HAP-1 (cell line): ENCODE measurements at regions not wholly inside any gene's neighbourhood (a gene's known extent, or its start where the extent isn't known, plus 50 kb on each side); places are given as distances from the start of the nearest gene placed in this dataset.

Experiments used
- DNase-seq, 2 experiments: peaks; one replicate each; pipeline ENCODE4 v3.0.0-alpha.2; 2016 to 2020; ENCODE audit warnings: low spot score in 2 of 2
- H3K27me3 ChIP-seq: fragments of 250-450 bp; sonication (Bioruptor Pico); 2 replicates; pipeline ENCODE4 v1.5.1; 2020; ENCODE audit warnings: low read depth, mild to moderate bottlenecking, moderate library complexity
- H3K36me3 ChIP-seq: fragments of 250-450 bp; sonication (Bioruptor Pico); replicated peaks from 2 replicates; pipeline ENCODE4 v1.5.1; 2020; ENCODE audit warnings: mild to moderate bottlenecking
- H3K4me1 ChIP-seq: fragments of 250-450 bp; sonication (Bioruptor Pico); 2 replicates; pipeline ENCODE4 v1.5.1; 2020; ENCODE audit warnings: mild to moderate bottlenecking
- H3K4me3 ChIP-seq: fragments of 250-450 bp; sonication (Bioruptor Pico); 2 replicates; pipeline ENCODE4 v1.5.1; 2020; ENCODE audit warnings: mild to moderate bottlenecking, moderate library complexity
- H3K9me3 ChIP-seq: fragments of 250-450 bp; sonication (Bioruptor Pico); 2 replicates; pipeline ENCODE4 v1.5.1; 2020; ENCODE audit warnings: mild to moderate bottlenecking, moderate library complexity
- in situ Hi-C: fragments of 300-500 bp; cut with MboI; formaldehyde crosslinking; loops from 3 replicates; pipeline ENCODE4 v1.14.3; 2020; ENCODE audit warnings: low sequenced_read_pairs, inconsistent platforms, mixed read lengths

- in situ Hi-C loops = no loop called here
These were observed 137.6 kb upstream of the WWC1 start for GRCh38 chr5:168153876-168154270.

DNA sequence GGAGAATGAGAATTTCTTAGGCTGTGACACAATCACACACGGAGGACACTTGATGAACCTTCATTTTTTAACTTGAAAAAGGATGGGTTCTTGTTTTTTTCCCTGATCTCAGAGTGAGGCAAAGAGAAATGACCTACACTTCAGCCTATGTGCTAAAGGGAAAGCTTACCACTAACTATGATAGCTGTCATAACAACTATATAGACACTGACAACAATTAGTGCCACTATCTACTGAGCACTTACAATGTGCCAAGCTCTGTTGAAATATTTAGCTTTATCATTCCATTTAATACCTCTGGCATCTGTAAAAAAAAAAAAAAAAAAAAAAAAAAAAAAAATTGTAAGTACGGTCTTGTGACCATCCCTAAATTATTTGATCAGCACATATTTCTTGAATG lies 135.9 kb upstream of the WWC1 start:
- Histone ChIP-seq H3K9me3 (no peaks in the 10 kb centered on the region), H3K27me3 (no peaks in the 10 kb centered on the region), H3K36me3 (no peaks in the 10 kb centered on the region), H3K4me1 (0 out of 2 replicates have a peak, but pooled peaks cover 6% of the 10 kb centered on the region), H3K4me3 (no peak overlapping the region)
- no peak for DNase-seq
- in situ Hi-C loops = no loop called here

More at GRCh38 chr5:168153876-168154270, 137.6 kb upstream of the WWC1 start:
- no peaks in the 10 kb centered on the region for H3K27me3 ChIP-seq
- no peak overlapping the region for H3K4me3 ChIP-seq
- DNase-seq = no peak
- no peaks in the 10 kb centered on the region for H3K36me3 ChIP-seq
- H3K4me1 ChIP-seq = peaks cover 17% of the 10 kb centered on the region
- no peaks in the 10 kb centered on the region for H3K9me3 ChIP-seq

DNA sequence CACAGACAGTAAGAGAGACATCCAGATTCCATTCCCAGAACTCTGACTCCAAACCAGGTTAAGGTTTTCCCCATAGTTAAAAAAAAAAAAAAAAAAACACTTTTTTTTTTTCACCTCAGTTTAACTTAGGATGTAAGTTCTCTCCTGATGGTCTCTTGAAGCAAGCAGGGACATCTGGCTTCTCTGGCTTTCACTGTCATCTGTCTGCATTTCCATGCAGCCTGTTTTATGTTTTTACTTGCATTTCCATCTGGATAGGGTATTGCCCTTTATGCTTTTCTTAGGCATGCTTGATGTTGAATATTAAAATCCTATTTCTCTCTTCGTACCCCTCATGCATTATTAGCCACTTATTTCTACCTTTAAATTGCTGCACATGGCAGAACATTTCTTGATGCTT lies 135.3 kb upstream of the WWC1 start:
- Histone ChIP-seq H3K9me3 (no peaks in the 10 kb centered on the region), H3K4me1 (0 out of 2 replicates have a peak, but pooled peaks cover 1% of the 10 kb centered on the region), H3K4me3 (no peak overlapping the region), H3K27me3 (no peaks in the 10 kb centered on the region), H3K36me3 (no peaks in the 10 kb centered on the region)
- in situ Hi-C loops = no loop called here
- no peak for DNase-seq

GRCh38 chr5:168157141-168157540 lies 134.3 kb upstream of the WWC1 start:
- no peak for DNase-seq
- Histone ChIP-seq H3K36me3 (no peaks in the 10 kb centered on the region), H3K9me3 (no peaks in the 10 kb centered on the region), H3K4me3 (no peak overlapping the region), H3K27me3 (no peaks in the 10 kb centered on the region), H3K4me1 (no peaks in the 10 kb centered on the region)
- in situ Hi-C loops = no loop called here

DNA sequence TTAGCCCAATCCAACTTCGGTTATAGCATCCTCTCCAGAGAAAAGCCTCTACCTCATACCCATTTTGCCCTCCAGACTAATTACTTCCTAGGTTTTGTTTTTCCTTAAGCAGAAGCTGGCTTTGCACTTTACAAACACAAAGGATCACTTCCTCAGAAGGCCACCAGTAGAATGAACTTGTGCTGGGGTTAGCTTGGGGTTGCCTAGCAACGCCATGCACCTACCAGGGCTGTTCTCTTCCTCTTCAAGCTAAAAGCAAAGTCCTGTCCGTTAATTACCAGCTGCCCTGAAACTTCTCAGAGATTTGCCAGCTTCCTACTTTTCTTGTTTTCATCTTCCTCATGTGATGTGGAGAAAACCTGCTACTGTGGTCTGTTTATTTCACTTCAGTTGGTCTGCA lies 132.0 kb upstream of the WWC1 start:
- Histone ChIP-seq H3K4me1 (no peaks in the 10 kb centered on the region), H3K4me3 (no peak overlapping the region), H3K36me3 (no peaks in the 10 kb centered on the region), H3K9me3 (no peaks in the 10 kb centered on the region), H3K27me3 (no peaks in the 10 kb centered on the region)
- in situ Hi-C loops = no loop called here
- peak in 1 of 2 experiments; percentile 35 for DNase-seq

DNA sequence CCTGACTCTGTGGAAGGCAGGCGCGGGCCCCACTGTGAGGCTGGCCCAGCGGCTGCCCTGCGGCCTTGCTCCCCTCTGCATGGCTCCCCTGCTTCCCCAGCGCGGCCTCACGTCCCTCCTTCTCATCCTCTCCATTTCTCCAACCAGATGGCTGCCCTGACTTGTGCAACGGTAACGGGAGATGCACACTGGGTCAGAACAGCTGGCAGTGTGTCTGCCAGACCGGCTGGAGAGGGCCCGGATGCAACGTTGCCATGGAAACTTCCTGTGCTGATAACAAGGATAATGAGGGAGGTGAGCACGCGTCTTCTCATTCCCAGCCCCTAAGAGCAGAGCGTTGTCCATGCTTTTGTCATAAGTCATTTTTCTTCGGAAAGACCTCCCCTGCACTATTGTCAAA lies 129.0 kb upstream of the WWC1 start:
- Histone ChIP-seq H3K4me1 (no peaks in the 10 kb centered on the region), H3K9me3 (no peaks in the 10 kb centered on the region), H3K36me3 (no peaks in the 10 kb centered on the region), H3K27me3 (peaks cover 2% of the 10 kb centered on the region; the same call in 1 of the 2 replicates), H3K4me3 (no peak overlapping the region)
- no peak for DNase-seq
- in situ Hi-C loops = no loop called here

DNA sequence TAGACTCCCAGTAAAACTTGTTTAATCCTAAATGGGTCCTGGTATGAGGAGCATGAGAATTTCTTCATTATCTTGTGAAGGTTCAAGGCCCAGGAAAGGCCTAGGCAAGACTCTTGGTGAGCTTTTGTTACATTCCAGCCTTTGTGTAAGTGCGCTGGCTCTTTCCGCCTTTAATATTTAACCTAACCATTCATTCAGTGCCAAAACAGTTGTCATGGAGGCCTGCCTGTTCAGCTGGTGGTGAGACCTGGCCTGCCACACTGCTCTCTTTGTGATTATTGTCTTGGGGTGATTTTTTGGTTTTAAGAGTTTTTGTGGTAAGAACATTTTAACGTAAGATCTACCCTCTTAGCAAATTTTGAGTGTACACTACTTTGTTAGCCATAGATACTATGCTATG lies 127.5 kb upstream of the WWC1 start:
- Histone ChIP-seq H3K36me3 (no peaks in the 10 kb centered on the region), H3K4me3 (no peak overlapping the region), H3K4me1 (no peaks in the 10 kb centered on the region), H3K27me3 (peaks cover 9% of the 10 kb centered on the region), H3K9me3 (no peaks in the 10 kb centered on the region)
- in situ Hi-C loops = no loop called here
- no peak for DNase-seq

GRCh38 chr5:168165221-168165914 lies 126.1 kb upstream of the WWC1 start:
- no peak for DNase-seq
- Histone ChIP-seq H3K4me1 (no peaks in the 10 kb centered on the region), H3K27me3 (peaks cover 15% of the 10 kb centered on the region), H3K9me3 (no peaks in the 10 kb centered on the region), H3K4me3 (no peak overlapping the region), H3K36me3 (no peaks in the 10 kb centered on the region)
- in situ Hi-C loops = no loop called here

GRCh38 chr5:168165977-168166376 lies 125.5 kb upstream of the WWC1 start:
- Histone ChIP-seq H3K27me3 (peaks cover 18% of the 10 kb centered on the region), H3K9me3 (no peaks in the 10 kb centered on the region), H3K36me3 (no peaks in the 10 kb centered on the region), H3K4me3 (no peak overlapping the region), H3K4me1 (no peaks in the 10 kb centered on the region)
- in situ Hi-C loops = no loop called here
- no peak for DNase-seq

DNA sequence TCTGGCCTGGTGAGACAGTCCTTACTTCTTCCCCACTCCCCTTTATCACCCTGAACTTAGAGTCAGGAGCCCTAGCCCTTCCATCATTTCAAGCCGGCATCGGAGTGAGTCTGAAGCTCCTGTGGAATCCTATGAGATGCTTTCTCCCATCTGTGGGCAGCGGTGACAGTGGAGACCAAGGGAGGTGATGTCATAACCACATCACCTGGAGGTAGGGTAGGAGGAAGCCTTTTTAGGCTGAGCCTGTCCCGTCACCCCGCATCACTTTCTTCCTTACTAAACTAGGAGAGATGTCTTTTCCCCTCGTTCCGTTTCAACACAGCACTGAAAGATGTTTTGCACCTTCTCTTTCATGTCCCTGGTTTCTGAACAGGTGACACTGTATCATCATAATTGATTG lies 124.1 kb upstream of the WWC1 start:
- Histone ChIP-seq H3K9me3 (no peaks in the 10 kb centered on the region), H3K4me1 (no peaks in the 10 kb centered on the region), H3K36me3 (no peaks in the 10 kb centered on the region), H3K27me3 (peaks cover 22% of the 10 kb centered on the region), H3K4me3 (no peak overlapping the region)
- no peak for DNase-seq
- in situ Hi-C loops = no loop called here

DNA sequence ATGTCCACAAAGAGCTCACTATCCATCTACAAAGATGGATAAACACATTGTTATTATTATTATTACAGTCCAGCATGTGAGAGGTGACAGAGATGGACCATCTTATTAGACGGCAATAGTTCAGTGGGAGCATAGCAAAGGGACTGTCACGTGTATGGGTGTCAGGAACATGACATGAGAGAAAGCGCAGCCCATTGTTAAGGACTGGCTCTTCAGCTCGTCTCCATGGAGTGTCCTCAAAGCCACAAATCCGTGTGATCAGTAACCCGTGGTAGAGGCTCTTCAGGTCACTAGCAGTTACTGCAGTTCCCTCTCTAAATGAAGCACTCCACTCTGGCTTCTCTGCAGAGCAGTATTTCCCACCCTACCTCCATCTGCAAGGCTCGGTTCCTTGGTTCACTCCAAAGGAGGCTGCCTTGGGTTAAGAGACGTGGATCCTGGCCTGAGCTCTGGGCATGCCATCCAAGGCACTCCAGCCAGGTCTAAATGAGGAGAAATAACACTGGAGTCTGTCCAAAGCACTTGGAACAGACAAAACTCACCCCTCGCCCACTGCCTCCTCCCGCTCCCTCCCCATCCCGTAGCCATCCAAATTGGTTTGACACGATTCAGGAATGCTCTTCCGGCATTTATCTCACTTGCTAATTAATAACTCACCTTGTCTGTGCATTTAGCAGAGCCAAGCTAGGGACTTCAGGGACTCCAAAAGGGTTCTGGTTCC lies 122.3 kb upstream of the WWC1 start:
- Histone ChIP-seq H3K4me3 (no peak overlapping the region), H3K27me3 (peaks cover 22% of the 10 kb centered on the region), H3K9me3 (no peaks in the 10 kb centered on the region), H3K36me3 (no peaks in the 10 kb centered on the region), H3K4me1 (no peaks in the 10 kb centered on the region)
- in situ Hi-C loops = no loop called here
- no peak for DNase-seq

DNA sequence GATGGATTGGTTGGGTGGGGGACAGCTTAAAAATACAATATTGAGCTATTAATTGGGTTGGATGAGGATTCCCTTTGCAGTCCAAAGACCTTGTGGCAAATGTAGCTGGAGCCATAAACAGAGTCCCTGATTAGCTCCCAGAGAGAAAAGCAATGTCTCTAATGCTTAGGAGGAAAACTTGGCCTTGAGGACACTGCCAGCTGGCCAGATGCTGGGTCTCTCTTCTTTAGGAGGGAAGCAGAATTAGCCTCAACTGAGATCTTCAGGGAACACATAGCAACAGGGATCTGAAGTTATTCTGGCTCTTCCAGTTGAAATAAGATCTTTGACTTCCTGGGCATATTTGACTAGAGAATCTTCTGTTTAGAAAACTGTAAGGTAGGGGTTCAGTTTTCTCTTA lies 121.7 kb upstream of the WWC1 start:
- in situ Hi-C loops = no loop called here
- Histone ChIP-seq H3K4me1 (no peaks in the 10 kb centered on the region), H3K4me3 (no peak overlapping the region), H3K36me3 (no peaks in the 10 kb centered on the region), H3K9me3 (no peaks in the 10 kb centered on the region), H3K27me3 (peaks cover 22% of the 10 kb centered on the region)
- no peak for DNase-seq

DNA sequence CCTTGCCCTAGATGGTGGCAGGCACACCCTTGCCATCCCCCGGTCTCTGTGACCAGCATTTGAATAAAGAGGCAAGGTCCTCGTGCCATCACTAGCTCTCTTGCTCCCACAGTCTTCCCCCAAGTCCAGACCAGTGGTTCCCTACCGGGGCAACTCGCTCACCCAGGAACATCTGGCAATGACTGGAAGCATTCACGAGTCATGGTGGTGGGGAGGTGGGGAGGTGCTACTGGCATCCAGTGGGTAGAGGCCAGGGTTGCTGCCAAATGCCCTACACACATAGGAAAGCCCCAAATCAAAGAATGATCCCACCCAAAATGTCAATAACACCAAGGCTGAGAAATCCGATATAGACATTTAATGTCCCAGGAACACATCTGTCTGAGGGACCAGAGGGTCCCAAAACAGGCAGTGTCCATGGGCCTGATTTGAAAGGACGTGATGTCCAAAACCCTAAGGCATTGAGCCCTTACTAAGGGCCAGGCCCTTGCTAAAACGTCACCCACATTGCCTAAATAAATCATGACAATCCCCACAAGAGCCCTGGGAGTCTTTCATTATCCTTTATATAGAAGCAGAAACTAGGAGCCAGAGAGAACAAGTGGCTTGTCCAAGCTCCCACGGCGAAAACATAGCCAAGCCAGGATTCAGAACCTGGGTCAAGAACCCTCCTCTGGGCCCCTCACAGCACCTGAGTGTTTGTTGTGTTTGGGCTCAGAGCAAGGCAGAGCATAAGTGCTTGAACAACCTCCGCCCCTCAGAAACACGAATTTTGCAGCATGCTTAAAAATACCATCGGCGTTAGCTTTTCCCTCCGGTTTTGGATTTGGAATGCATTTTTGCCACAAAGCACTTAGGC lies 119.3 kb upstream of the WWC1 start:
- in situ Hi-C loops = no loop called here
- Histone ChIP-seq H3K27me3 (peaks cover 22% of the 10 kb centered on the region), H3K4me1 (no peaks in the 10 kb centered on the region), H3K36me3 (no peaks in the 10 kb centered on the region), H3K9me3 (no peaks in the 10 kb centered on the region), H3K4me3 (no peak overlapping the region)
- no peak for DNase-seq

GRCh38 chr5:168172760-168173223 lies 118.7 kb upstream of the WWC1 start:
- in situ Hi-C loops = no loop called here
- Histone ChIP-seq H3K27me3 (peaks cover 17% of the 10 kb centered on the region), H3K4me1 (no peaks in the 10 kb centered on the region), H3K4me3 (no peak overlapping the region), H3K9me3 (no peaks in the 10 kb centered on the region), H3K36me3 (no peaks in the 10 kb centered on the region)
- no peak for DNase-seq
